ENCODE measurements at regions not wholly inside any gene's neighbourhood (a gene's known extent, or its start where the extent isn't known, plus 50 kb on each side); places are given as distances from the start of the nearest gene placed in this dataset.

- Histone ChIP-seq H4K20me1 (ENCODE audit: control insufficient read depth, insufficient read depth, low read length, poor library complexity, severe bottlenecking) (no peaks in the 10 kb centered on the region), H3K9me3 (ENCODE audit: control extremely low read depth in 1 of 3, control insufficient read depth in 2 of 3, insufficient read depth in 1 of 3, low read length in 2 of 3) (peaks cover 0 to 11% (median 0%) of the 10 kb centered on the region in 3 donors), H3K36me3 (replicated peaks in 1 of 2; ENCODE audit: control extremely low read depth in 1 of 2, control insufficient read depth in 1 of 2, extremely low read depth in 1 of 2, insufficient read depth in 2 of 2, low read length in 1 of 2) (no peaks in the 10 kb centered on the region), H3K4me3 (ENCODE audit: control extremely low read depth in 1 of 5, extremely low read depth in 1 of 5, insufficient read depth in 1 of 5, low read depth in 2 of 5, low read length in 4 of 5) (no peak overlapping the region), H3K4me1 (ENCODE audit: control insufficient read depth in 2 of 2, insufficient read depth in 2 of 2, low read length in 2 of 2) (peaks cover 9 to 12% of the 10 kb centered on the region in 2 donors), H3K4me2 (replicated peaks; ENCODE audit: low read depth, low read length, poor library complexity, severe bottlenecking) (no peak overlapping the region), H3K79me2 (ENCODE audit: control insufficient read depth, insufficient read depth, low read length) (no peaks in the 10 kb centered on the region), H3K27ac (ENCODE audit: low read length in 2 of 2) (no peak overlapping the region), H3K9ac (ENCODE audit: low read length) (no peak overlapping the region), H3K27me3 (replicated peaks in 1 of 4; ENCODE audit: control extremely low read depth in 1 of 4, control insufficient read depth in 3 of 4, insufficient read depth in 4 of 4, low read length in 3 of 4) (no peaks in the 10 kb centered on the region), H2AFZ (ENCODE audit: insufficient read depth, low read depth, low read length, poor library complexity, severe bottlenecking) (no peak overlapping the region)
- DNase-seq (no peak), ATAC-seq (ENCODE audit: low read depth) (no peak)
- Mint-ChIP-seq H3K4me1 (peaks cover 14% of the 10 kb centered on the region), H3K27ac (no peak overlapping the region), H3K4me3 (no peak overlapping the region), H3K9me3 (ENCODE audit: insufficient read depth) (peaks cover 6% of the 10 kb centered on the region), H3K27me3 (no peaks in the 10 kb centered on the region)
- CTCF ChIA-PET: no interaction called here
- TF ChIP-seq EZH2 (IDR thresholded peaks at IDR 0.05; ENCODE audit: borderline replicate concordance, insufficient read depth, low read depth, low read length, poor library complexity, severe bottlenecking): no peak
- TF ChIP-seq, protein P1, sequence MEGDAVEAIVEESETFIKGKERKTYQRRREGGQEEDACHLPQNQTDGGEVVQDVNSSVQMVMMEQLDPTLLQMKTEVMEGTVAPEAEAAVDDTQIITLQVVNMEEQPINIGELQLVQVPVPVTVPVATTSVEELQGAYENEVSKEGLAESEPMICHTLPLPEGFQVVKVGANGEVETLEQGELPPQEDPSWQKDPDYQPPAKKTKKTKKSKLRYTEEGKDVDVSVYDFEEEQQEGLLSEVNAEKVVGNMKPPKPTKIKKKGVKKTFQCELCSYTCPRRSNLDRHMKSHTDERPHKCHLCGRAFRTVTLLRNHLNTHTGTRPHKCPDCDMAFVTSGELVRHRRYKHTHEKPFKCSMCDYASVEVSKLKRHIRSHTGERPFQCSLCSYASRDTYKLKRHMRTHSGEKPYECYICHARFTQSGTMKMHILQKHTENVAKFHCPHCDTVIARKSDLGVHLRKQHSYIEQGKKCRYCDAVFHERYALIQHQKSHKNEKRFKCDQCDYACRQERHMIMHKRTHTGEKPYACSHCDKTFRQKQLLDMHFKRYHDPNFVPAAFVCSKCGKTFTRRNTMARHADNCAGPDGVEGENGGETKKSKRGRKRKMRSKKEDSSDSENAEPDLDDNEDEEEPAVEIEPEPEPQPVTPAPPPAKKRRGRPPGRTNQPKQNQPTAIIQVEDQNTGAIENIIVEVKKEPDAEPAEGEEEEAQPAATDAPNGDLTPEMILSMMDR (IDR thresholded peaks at IDR 0.05): no peak
- WGBS (ENCODE audit: insufficient coverage): 97% methylated on average over 9 of the region's 11 CpGs
- POLR2A ChIA-PET: no interaction called here
- intact Hi-C loops (cut with micrococcal nuclease): no loop called here
Measured at GRCh38 chr12:24396224-24396623, 446.8 kb upstream of the SOX5 start.

GRCh38 chr12:24394246-24394645 lies 444.8 kb upstream of the SOX5 start:
- intact Hi-C loops (cut with micrococcal nuclease): no loop called here
- no peaks in the 10 kb centered on the region for H3K36me3 ChIP-seq (replicated peaks in 1 of 2; ENCODE audit: control extremely low read depth in 1 of 2, control insufficient read depth in 1 of 2, extremely low read depth in 1 of 2, insufficient read depth in 2 of 2, low read length in 1 of 2)
- no peak overlapping the region for H3K4me2 ChIP-seq (replicated peaks; ENCODE audit: low read depth, low read length, poor library complexity, severe bottlenecking)
- H3K4me3 ChIP-seq (ENCODE audit: control extremely low read depth in 1 of 5, extremely low read depth in 1 of 5, insufficient read depth in 1 of 5, low read depth in 2 of 5, low read length in 4 of 5): no peak overlapping the region
- peaks cover 0 to 24% (median 4%) of the 10 kb centered on the region in 3 donors for H3K9me3 ChIP-seq (ENCODE audit: control extremely low read depth in 1 of 3, control insufficient read depth in 2 of 3, insufficient read depth in 1 of 3, low read length in 2 of 3)
- DNase-seq (no peak), ATAC-seq (ENCODE audit: low read depth) (no peak)
- H3K27ac Mint-ChIP-seq: no peak overlapping the region
- H3K9me3 Mint-ChIP-seq (ENCODE audit: insufficient read depth): peaks cover 12% of the 10 kb centered on the region
- ChIA-PET POLR2A (interaction anchor here (0.6 to 1.2 kb wide), 2 partner anchors 8 to 9 kb away, joined by 3 to 10 read pairs; no protein-coding TSS in a partner anchor), CTCF (no interaction called here)
- H3K27ac ChIP-seq (ENCODE audit: low read length in 2 of 2): no peak overlapping the region
- H3K27me3 ChIP-seq (replicated peaks in 1 of 4; ENCODE audit: control extremely low read depth in 1 of 4, control insufficient read depth in 3 of 4, insufficient read depth in 4 of 4, low read length in 3 of 4): no peaks in the 10 kb centered on the region
- no peak overlapping the region for H3K4me3 Mint-ChIP-seq
- no peaks in the 10 kb centered on the region for H3K27me3 Mint-ChIP-seq
- peaks cover 9 to 12% of the 10 kb centered on the region in 2 donors for H3K4me1 ChIP-seq (ENCODE audit: control insufficient read depth in 2 of 2, insufficient read depth in 2 of 2, low read length in 2 of 2)
- WGBS (ENCODE audit: insufficient coverage): 86% methylated on average over 3 of the region's 3 CpGs
- no peaks in the 10 kb centered on the region for H4K20me1 ChIP-seq (ENCODE audit: control insufficient read depth, insufficient read depth, low read length, poor library complexity, severe bottlenecking)
- H2AFZ ChIP-seq (ENCODE audit: insufficient read depth, low read depth, low read length, poor library complexity, severe bottlenecking): no peak overlapping the region
- H3K4me1 Mint-ChIP-seq: peaks cover 20% of the 10 kb centered on the region
- no peak overlapping the region for H3K9ac ChIP-seq (ENCODE audit: low read length)
- no peak for TF ChIP-seq EZH2 (IDR thresholded peaks at IDR 0.05; ENCODE audit: borderline replicate concordance, insufficient read depth, low read depth, low read length, poor library complexity, severe bottlenecking)
- TF ChIP-seq, protein P1 (IDR thresholded peaks at IDR 0.05): no peak
- no peaks in the 10 kb centered on the region for H3K79me2 ChIP-seq (ENCODE audit: control insufficient read depth, insufficient read depth, low read length)
